SK-N-SH treated with all-trans-retinoic acid at 6 μM for 48 hours (cell line): ENCODE measurements at regions not wholly inside any gene's neighbourhood (a gene's known extent, or its start where the extent isn't known, plus 50 kb on each side); places are given as distances from the start of the nearest gene placed in this dataset.

Experiments
- ATAC-seq: fragments of 200-7000 bp; cut with Tn5 transposase; 3 replicates; pipeline ENCODE4 v1.9.1; 2020; ENCODE audit warnings: mild to moderate bottlenecking, moderate library complexity
- ARNTL ChIP-seq: fragments of 450-650 bp; formaldehyde crosslinking; IDR thresholded peaks from 2 replicates; pipeline ENCODE4 v1.5.0; 2020; ENCODE audit warnings: low read depth, mild to moderate bottlenecking, moderate library complexity, borderline replicate concordance
- BACH2 ChIP-seq: fragments of 250-450 bp; sonication (Bioruptor Pico); IDR thresholded peaks from 2 replicates; pipeline ENCODE4 v1.9.0; 2021; ENCODE audit warnings: mild to moderate bottlenecking, borderline replicate concordance
- CSDC2 ChIP-seq: fragments of 250-450 bp; sonication (Bioruptor Pico); IDR thresholded peaks from 2 replicates; pipeline ENCODE4 v1.5.0; 2020; ENCODE audit warnings: mild to moderate bottlenecking, moderate library complexity
- ESRRG ChIP-seq: fragments of 250-450 bp; sonication (Bioruptor Pico); IDR thresholded peaks from 2 replicates; pipeline ENCODE4 v1.6.1; 2021; ENCODE audit warnings: mild to moderate bottlenecking
- GLIS3 ChIP-seq: fragments of 250-450 bp; sonication (Bioruptor Pico); IDR thresholded peaks from 2 replicates; pipeline ENCODE4 v1.5.0; 2020; ENCODE audit warnings: mild to moderate bottlenecking, moderate library complexity
- ISL1 ChIP-seq: fragments of 250-450 bp; sonication (Bioruptor Pico); IDR thresholded peaks from 2 replicates; pipeline ENCODE4 v2.1.2; 2022; ENCODE audit warnings: mild to moderate bottlenecking, moderate library complexity
- OSR1 ChIP-seq: fragments of 250-450 bp; sonication (Bioruptor Pico); IDR thresholded peaks from 2 replicates; pipeline ENCODE4 v1.8.0; 2022; ENCODE audit warnings: moderate library complexity, mild to moderate bottlenecking, inconsistent platforms
- PATZ1 ChIP-seq: fragments of 250-450 bp; sonication (Bioruptor Pico); IDR thresholded peaks from 2 replicates; pipeline ENCODE4 v1.8.0; 2020; ENCODE audit warnings: mild to moderate bottlenecking, moderate library complexity, borderline replicate concordance
- POU6F1 ChIP-seq: fragments of 250-450 bp; sonication (Bioruptor Pico); IDR thresholded peaks from 2 replicates; pipeline ENCODE4 v1.8.0; 2021; ENCODE audit warnings: low read depth, mild to moderate bottlenecking, moderate library complexity, borderline replicate concordance
- RARB ChIP-seq: fragments of 250-450 bp; sonication (Bioruptor Pico); IDR thresholded peaks from 2 replicates; pipeline ENCODE4 v1.8.0; 2021; ENCODE audit warnings: mild to moderate bottlenecking, moderate library complexity
- SNAI2 ChIP-seq: fragments of 250-450 bp; sonication (Bioruptor Pico); IDR thresholded peaks from 2 replicates; pipeline ENCODE4 v1.5.0; 2020; ENCODE audit warnings: mild to moderate bottlenecking, moderate library complexity
- TCF4 ChIP-seq: fragments of 250-450 bp; sonication (Bioruptor Pico); IDR thresholded peaks from 2 replicates; pipeline ENCODE4 v1.8.0; 2021; ENCODE audit warnings: mild to moderate bottlenecking, moderate library complexity, borderline replicate concordance
- TOX ChIP-seq: fragments of 250-450 bp; sonication (Bioruptor Pico); IDR thresholded peaks from 2 replicates; pipeline ENCODE4 v1.8.0; 2021; ENCODE audit warnings: mild to moderate bottlenecking, moderate library complexity, borderline replicate concordance
- TSHZ2 ChIP-seq: fragments of 250-450 bp; sonication (Bioruptor Pico); IDR thresholded peaks from 2 replicates; pipeline ENCODE4 v1.5.0; 2020; ENCODE audit warnings: mild to moderate bottlenecking, moderate library complexity
- ZC3H10 ChIP-seq: fragments of 250-450 bp; sonication (Bioruptor Pico); IDR thresholded peaks from 2 replicates; pipeline ENCODE4 v1.5.1; 2021; ENCODE audit warnings: mild to moderate bottlenecking, moderate library complexity
- ZFP3 ChIP-seq: fragments of 250-450 bp; sonication (Bioruptor Pico); IDR thresholded peaks from 2 replicates; pipeline ENCODE4 v1.5.0; 2020; ENCODE audit warnings: mild to moderate bottlenecking, moderate library complexity
- ZFP30 ChIP-seq: fragments of 450-650 bp; formaldehyde crosslinking; IDR thresholded peaks from 2 replicates; pipeline ENCODE4 v1.5.0; 2022; ENCODE audit warnings: mild to moderate bottlenecking, moderate library complexity
- ZNF565 ChIP-seq: fragments of 450-650 bp; formaldehyde crosslinking; conservative IDR thresholded peaks from 2 replicates; pipeline ENCODE4 v1.5.0; 2020; ENCODE audit warnings: low read depth, mild to moderate bottlenecking, moderate library complexity
- ZNF70 ChIP-seq: fragments of 450-650 bp; formaldehyde crosslinking; IDR thresholded peaks from 2 replicates; pipeline ENCODE4 v1.5.0; 2020; ENCODE audit warnings: mild to moderate bottlenecking, moderate library complexity
- ZNF8 ChIP-seq: fragments of 450-650 bp; formaldehyde crosslinking; IDR thresholded peaks from 2 replicates; pipeline ENCODE4 v1.5.0; 2020; ENCODE audit warnings: mild to moderate bottlenecking, moderate library complexity
- TF ChIP-seq, protein P1 (sequence below): fragments of 250-450 bp; sonication (Bioruptor Pico); IDR thresholded peaks from 2 replicates; pipeline ENCODE4 v1.5.1; 2020; ENCODE audit warnings: low read depth, mild to moderate bottlenecking, moderate library complexity
- TF ChIP-seq, protein P2 (sequence below): fragments of 250-450 bp; sonication (Bioruptor Pico); IDR thresholded peaks from 2 replicates; pipeline ENCODE4 v1.5.1; 2021; ENCODE audit warnings: mild to moderate bottlenecking, moderate library complexity

GRCh38 chr2:21981127-21981526, 857.4 kb downstream of the TDRD15 start:
- TF ChIP-seq BACH2 (no peak), ZFP3 (no peak), ISL1 (CRISPR knock-in tag) (no peak), ARNTL (CRISPR knock-in tag) (no peak), CSDC2 (CRISPR knock-in tag) (no peak)
- ATAC-seq, result no peak

GRCh38 chr2:21993002-21993401, 869.2 kb downstream of the TDRD15 start:
- TF ChIP-seq BACH2, result no peak
- TF ChIP-seq ZFP3, result no peak
- TF ChIP-seq, protein P1, sequence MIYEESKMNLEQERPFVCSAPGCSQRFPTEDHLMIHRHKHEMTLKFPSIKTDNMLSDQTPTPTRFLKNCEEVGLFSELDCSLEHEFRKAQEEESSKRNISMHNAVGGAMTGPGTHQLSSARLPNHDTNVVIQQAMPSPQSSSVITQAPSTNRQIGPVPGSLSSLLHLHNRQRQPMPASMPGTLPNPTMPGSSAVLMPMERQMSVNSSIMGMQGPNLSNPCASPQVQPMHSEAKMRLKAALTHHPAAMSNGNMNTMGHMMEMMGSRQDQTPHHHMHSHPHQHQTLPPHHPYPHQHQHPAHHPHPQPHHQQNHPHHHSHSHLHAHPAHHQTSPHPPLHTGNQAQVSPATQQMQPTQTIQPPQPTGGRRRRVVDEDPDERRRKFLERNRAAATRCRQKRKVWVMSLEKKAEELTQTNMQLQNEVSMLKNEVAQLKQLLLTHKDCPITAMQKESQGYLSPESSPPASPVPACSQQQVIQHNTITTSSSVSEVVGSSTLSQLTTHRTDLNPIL (CRISPR knock-in tag), result no peak
- TF ChIP-seq, protein P2, sequence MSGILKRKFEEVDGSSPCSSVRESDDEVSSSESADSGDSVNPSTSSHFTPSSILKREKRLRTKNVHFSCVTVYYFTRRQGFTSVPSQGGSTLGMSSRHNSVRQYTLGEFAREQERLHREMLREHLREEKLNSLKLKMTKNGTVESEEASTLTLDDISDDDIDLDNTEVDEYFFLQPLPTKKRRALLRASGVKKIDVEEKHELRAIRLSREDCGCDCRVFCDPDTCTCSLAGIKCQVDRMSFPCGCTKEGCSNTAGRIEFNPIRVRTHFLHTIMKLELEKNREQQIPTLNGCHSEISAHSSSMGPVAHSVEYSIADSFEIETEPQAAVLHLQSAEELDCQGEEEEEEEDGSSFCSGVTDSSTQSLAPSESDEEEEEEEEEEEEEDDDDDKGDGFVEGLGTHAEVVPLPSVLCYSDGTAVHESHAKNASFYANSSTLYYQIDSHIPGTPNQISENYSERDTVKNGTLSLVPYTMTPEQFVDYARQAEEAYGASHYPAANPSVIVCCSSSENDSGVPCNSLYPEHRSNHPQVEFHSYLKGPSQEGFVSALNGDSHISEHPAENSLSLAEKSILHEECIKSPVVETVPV (CRISPR knock-in tag), result no peak
- TF ChIP-seq POU6F1 (CRISPR knock-in tag), result no peak
- TF ChIP-seq TSHZ2 (CRISPR knock-in tag), result no peak
- no peak for TF ChIP-seq ZNF8
- TF ChIP-seq ZC3H10 (CRISPR knock-in tag), result no peak
- no peak for TF ChIP-seq CSDC2 (CRISPR knock-in tag)
- no peak for TF ChIP-seq TCF4 (CRISPR knock-in tag)
- no peak for TF ChIP-seq ARNTL (CRISPR knock-in tag)
- no peak for TF ChIP-seq ZNF70 (CRISPR knock-in tag)
- no peak for TF ChIP-seq TOX
- no peak for TF ChIP-seq GLIS3 (CRISPR knock-in tag)
- no peak for TF ChIP-seq SNAI2 (CRISPR knock-in tag)
- ATAC-seq, result no peak

GRCh38 chr2:21996339-21996738, 872.6 kb downstream of the TDRD15 start:
- TF ChIP-seq PATZ1 (CRISPR knock-in tag), result no peak
- TF ChIP-seq ZNF565 (CRISPR knock-in tag), result no peak
- TF ChIP-seq ZNF70 (CRISPR knock-in tag), result no peak
- ATAC-seq, result no peak

GRCh38 chr2:21999522-21999921, 875.8 kb downstream of the TDRD15 start:
- no peak for ATAC-seq
- no peak for TF ChIP-seq ISL1 (CRISPR knock-in tag)
- TF ChIP-seq ESRRG (CRISPR knock-in tag), result no peak

DNA sequence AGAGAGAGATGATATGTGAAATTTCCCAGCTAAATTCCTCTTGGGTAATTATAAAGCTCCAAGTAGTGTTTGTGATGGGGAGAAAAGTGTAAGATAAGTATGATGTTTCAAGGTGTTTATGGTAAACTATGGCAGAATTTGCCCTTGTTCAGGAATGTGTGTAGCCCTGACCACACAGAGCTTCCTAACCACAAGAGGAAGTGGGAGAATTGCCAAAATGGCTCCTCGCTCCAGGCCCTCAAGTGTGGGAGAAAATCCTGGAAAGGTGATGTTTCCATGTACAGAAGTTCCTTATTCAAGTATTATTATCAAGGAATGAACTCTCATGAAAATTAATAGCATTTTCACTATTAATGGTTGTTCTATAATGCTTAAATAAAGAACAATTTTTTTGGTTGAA, 878.3 kb downstream of the TDRD15 start:
- no peak for ATAC-seq
- no peak for TF ChIP-seq ARNTL (CRISPR knock-in tag)
- no peak for TF ChIP-seq BACH2
- no peak for TF ChIP-seq ISL1 (CRISPR knock-in tag)
- no peak for TF ChIP-seq OSR1 (CRISPR knock-in tag)
- TF ChIP-seq GLIS3 (CRISPR knock-in tag), result no peak
- no peak for TF ChIP-seq ZFP30 (CRISPR knock-in tag)
- no peak for TF ChIP-seq TOX
- TF ChIP-seq, protein P2 (CRISPR knock-in tag), result no peak
- TF ChIP-seq ZC3H10 (CRISPR knock-in tag), result no peak
- no peak for TF ChIP-seq RARB (CRISPR knock-in tag)
- TF ChIP-seq PATZ1 (CRISPR knock-in tag), result no peak
- no peak for TF ChIP-seq ZNF70 (CRISPR knock-in tag)
